DND-41 (cell line): ENCODE measurements at regions not wholly inside any gene's neighbourhood (a gene's known extent, or its start where the extent isn't known, plus 50 kb on each side); places are given as distances from the start of the nearest gene placed in this dataset.

Source experiments
- EZH2 ChIP-seq: IDR thresholded peaks from 3 replicates; pipeline ENCODE4 v1.6.1; 2012; ENCODE audit warnings: borderline replicate concordance, low read depth, mild to moderate bottlenecking, moderate library complexity, low read length, inconsistent platforms; ENCODE audit not compliant: severe bottlenecking
- TF ChIP-seq, protein P1 (sequence below): IDR thresholded peaks from 2 replicates; pipeline ENCODE4 v1.5.1; 2012; ENCODE audit warnings: borderline replicate concordance, low read length, moderate library complexity, mild to moderate bottlenecking; ENCODE audit not compliant: poor library complexity, severe bottlenecking; ENCODE audit errors: extremely low read depth

DNA sequence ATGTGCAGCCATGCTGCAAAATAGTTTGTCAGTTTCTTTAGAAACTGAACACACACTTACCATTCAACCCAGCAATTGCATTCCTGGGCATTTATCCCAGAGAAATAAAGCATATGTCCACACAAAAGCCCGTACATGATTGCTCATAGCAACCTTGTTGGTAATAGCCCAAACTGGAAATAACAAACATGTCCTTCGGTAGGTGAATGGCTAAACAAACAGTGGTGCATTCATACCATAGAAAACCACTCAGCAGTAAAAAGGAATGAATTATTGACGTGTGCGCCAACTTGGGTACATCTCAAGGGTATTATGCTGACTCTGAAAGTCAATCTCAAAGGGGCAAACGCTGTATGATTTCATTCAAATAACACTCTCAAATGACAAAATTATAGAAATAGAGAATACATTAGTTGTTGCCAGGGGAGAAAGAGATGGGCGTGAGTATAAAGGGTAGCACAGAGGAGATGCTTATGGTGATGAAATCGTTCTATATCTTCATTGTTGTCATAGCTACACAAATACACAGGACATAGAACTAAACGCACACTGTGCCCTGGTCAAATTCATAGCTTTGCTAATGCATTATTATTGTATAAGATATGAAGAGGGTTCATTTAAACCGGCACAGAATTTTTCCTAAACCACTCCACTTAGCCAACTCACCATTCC, 58.2 kb downstream of the DRD1 start:
- TF ChIP-seq, protein P1, sequence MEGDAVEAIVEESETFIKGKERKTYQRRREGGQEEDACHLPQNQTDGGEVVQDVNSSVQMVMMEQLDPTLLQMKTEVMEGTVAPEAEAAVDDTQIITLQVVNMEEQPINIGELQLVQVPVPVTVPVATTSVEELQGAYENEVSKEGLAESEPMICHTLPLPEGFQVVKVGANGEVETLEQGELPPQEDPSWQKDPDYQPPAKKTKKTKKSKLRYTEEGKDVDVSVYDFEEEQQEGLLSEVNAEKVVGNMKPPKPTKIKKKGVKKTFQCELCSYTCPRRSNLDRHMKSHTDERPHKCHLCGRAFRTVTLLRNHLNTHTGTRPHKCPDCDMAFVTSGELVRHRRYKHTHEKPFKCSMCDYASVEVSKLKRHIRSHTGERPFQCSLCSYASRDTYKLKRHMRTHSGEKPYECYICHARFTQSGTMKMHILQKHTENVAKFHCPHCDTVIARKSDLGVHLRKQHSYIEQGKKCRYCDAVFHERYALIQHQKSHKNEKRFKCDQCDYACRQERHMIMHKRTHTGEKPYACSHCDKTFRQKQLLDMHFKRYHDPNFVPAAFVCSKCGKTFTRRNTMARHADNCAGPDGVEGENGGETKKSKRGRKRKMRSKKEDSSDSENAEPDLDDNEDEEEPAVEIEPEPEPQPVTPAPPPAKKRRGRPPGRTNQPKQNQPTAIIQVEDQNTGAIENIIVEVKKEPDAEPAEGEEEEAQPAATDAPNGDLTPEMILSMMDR = no peak
- TF ChIP-seq EZH2 = no peak
